HG03354 (cell line): ENCODE measurements at regions not wholly inside any gene's neighbourhood (a gene's known extent, or its start where the extent isn't known, plus 50 kb on each side); places are given as distances from the start of the nearest gene placed in this dataset.

Experiments
- ATAC-seq: cut with Tn5 transposase; IDR thresholded peaks from one replicate; pipeline ENCODE4 v1.9.1; 2021; ENCODE audit warnings: mild to moderate bottlenecking; ENCODE audit not compliant: unreplicated experiment, poor library complexity, severe bottlenecking

DNA sequence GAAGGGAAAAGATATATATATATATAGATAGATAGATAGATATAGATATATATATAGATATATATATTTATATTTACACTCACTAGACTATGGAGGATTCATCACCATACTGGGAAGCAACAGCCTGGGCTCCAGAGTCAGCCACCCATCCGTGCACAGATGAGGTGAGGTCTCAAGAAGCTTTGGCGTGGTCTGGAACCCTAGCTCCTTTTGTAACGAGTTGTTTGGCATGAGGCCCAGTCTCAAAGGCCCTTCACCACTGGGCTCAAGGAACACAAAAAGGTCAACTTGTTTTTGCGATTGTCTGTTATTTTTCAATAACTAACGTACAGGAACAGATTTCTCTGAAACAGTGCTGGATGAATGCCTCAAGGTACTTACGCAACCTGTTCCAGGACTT is 448.7 kb downstream of the CMPK2 start:
- ATAC-seq, result no peak

DNA sequence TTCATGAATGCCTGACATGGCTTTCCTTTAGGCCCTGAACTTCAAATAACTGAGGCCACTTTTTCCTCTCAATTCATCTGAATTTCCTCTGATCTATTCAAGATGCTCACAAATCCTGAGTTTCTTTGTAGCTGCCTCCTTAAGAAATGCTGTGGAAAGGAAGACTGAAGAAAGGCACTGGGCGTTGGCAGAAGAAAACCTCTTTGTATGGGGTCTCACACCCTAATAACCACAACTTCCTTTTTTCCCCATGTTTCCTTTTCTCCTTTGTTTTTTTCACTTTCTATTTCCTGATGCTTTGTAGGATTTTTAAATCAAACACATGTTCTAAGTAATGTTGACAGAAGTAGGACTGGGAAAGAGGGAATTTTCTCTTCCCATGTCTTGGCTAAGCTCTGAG is 447.4 kb downstream of the CMPK2 start:
- ATAC-seq, result no peak

DNA sequence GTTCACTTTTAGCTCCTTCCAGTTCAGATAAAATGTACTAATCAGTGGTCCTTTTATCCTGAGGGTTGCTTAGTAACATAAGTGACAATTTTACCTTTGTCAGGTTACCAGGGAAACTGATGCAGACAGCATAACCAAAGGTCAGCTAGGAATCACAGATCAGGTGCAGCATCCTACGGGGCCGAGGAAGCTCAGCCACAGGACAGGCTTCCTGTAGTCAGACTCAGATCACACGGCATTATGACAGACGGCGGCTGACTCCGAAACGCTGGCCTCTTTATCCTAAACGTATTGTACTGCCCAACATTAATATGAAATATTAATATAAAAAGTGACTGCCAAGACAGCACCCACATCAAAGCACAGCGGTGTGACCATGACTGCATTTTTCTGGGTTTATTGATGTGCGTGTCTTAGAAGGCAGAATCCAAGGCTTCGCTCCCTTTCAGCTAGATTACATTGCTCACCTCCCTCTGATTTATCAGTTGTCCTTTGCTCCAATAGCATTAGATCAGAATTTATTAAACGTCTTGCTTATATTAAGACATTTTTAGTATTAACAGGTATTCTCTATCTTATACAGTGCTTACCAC is 444.5 kb downstream of the CMPK2 start:
- no peak for ATAC-seq

DNA sequence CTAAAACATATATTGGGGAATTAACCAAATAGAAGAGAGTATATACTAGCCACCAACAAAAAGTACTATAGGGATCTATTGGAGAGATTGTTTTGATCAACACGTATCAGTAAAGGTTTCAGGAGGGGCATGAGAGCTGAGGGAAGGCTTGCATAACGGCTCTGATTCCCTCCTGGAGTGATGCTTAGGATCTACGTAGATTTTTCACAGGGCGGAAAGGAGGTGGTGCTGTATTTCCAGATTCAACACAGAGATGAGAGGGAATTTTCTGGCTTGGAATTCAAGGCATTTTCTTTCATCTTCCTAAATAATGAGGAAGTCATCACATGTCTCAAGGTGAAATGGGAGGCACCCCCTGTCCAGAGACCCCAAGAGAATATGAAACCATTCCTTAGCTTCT is 443.8 kb downstream of the CMPK2 start:
- no peak for ATAC-seq

DNA sequence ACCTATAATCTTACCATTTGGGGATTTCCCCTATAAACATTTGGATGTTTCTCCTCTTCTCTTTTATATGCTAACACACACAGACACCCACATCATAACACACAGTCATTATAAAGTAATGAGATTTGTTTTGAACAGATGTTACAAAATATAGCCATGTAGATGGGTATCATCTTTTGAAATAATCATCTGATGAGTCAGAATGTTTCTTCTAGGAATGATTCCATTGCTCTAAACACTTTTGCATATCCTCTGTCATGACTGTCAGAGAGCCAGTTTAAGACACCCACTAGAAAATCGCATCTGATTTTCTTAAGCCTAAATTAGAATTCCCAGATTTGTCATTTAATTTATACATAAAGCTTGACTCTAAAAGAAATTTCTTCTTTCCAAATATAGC is 442.6 kb downstream of the CMPK2 start:
- no peak for ATAC-seq

DNA sequence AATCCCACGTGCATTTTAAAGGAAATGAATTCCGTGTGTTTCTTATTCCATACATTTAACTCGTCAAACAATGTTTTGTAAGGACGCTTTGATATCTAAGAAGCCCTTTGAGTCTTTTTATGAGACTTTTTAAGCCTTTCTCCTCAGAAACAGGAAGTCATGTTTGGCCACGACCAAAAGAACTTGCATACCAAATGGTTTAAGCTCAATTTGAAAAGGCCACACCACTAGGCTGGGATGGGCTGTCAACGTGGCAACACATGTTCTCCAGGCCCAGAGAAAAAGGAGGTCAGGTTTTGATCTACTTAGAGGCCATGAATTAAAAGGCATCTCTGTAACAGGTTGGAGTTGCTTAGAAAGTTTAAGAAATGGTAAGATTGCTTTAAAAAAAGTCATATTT is 441.8 kb downstream of the CMPK2 start:
- no peak for ATAC-seq

DNA sequence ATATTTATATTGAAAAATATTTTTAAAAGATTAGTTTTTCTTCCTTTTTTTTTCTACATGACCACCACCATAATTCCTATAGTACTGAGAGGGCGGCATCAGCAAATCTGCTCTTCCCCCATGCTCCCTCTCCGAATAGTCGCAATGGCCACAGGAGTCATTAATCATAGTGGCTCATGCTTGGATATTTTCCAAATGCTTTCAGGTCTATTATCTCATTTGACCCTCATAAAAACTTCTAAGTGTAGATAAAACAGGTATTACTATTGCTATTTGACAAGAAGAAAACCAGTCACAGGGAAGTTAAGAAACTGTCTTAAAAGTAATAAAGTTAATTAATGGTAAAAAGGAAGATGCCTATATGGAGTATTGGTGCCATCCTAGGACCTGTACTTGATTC is 440.7 kb downstream of the CMPK2 start:
- ATAC-seq, result no peak

DNA sequence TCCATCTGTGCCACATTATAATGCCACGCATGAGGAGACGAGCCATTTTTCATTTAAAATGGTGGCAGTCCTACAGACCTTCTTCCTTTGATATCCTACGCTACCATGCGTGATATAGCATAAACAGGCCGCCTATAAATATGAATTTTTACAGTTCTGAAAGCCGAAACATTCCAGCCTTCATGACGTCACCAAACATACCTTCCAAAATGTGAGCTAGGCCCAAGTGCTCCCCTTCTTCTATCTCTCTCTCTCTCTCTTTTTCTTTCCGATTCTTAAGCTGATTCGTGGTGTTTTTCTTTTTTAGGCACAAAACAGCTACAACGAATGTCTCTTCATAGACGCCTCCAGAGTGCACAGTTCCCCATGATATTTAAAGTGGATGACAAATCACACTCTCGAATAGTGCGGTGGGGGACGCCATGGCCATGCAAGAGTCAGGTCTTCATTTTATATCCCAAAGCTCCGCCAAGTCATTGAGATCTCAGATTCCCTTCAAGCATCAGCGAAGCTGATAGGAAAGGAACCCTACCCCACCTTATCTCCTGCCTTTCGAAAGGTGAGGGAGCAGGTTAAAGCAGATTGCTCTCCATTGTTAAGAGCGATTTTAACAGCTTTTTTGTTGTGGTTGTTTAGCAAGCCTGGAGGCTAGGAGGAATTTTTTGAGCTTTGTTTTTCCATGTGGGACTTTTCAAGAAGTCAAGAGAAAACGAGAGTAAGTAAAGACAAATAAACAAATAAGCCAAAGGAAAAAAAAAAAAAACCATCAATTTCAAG is 436.3 kb downstream of the CMPK2 start:
- no peak for ATAC-seq

DNA sequence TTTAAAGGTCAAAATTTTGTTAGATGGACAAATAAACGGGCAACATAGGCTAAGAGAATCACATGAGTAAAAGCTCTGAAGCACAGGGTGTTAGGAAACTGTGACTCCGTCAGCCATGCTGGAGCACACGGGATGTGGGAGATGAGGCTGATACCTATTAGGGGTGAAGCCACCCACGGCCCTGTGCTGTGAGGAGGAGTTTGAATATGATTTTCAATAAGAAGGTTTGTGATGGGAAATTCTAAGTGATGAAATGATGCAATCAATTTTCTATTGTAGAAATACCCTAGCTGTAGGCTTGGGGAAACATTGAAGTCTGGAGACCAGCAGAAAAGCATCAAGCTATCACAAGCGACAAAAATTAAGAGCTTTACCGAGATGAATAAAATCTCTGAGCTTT is 431.3 kb downstream of the CMPK2 start:
- ATAC-seq, result no peak

DNA sequence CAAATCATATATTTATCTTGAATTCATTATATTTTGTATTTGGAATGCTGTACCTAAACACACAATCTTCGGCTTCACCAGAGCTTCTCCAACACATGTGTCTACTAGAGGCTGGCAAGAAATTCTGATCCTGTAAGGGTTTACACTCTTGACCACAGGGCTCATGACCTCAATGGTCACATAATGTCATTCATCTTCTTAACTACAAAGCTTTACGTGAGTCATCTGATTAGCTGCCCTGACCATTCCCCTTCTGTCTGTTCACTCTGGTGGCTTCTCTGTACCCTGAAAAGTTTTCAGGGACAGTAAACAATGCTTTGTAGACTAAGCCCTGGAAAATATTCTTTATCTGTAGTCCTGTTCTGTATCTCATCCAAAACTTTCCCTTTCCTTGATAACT is 423.9 kb downstream of the CMPK2 start:
- no peak for ATAC-seq

DNA sequence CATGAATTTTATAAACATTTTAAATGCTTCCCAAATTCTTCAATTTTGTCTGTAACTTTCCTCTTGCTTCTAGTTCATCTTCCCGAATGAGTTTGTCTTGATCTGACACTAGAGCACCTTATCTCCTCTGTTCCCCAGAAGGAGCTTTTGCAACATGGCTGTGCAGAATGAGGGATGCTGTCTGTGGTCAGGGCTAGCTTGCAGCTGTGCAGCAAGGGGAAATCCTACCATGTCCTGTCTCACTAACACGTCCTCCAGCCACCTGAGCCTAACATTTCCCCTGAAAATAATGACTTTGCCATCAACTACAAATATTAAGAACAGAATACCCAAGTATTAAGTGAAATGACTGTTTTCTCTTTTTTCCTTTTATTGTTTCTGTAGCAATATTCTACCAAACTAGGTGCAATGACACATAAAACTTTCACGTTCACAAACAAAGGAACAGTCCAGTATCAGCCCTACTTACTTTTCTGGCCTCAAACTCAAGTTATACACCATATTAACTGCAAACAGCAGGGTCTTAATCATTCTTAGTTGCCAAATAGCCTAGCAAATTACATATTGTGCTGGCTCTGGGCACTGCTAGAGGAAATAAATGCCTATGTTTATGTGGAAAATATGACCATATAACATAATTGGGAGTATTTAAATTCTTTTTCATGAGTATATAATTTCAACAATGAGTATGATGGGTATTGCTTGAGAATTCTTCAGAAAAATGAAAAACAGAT is 423.3 kb downstream of the CMPK2 start:
- ATAC-seq, result no peak

DNA sequence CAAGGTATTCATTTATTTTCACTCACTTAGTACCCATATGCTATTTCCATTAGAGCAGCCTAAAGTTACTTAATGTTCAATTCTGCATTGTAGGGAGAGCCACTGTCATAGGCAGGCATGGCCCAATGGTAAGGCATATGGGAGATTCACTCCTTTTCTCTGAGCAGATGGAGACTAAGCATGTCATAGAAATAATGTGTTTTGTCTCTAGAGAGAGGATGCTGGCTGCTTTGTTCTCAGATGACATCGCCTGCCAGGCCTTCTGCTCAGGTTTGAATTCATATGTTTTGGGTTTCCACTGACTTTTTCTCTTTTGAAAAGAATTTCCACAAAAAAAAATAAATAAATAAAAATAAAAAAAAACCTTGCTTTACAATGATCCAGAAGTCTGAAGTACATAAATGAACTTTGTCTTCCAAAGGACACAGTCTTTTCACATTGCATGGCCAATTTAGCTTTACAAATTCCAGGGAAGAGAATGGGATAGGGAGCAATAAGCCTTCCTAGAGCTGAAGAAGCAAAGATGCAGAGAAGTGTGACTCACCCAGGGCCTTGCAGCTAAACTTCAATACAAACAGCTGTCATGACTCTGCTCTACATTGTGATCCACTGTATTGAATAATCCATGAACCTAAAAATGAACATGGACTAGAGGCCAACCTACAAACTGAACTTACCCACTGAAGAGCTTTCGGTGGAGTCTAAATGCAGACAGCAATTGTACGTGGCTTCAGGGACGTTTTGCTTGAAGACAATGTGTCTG is 422.5 kb downstream of the CMPK2 start:
- ATAC-seq, result no peak

DNA sequence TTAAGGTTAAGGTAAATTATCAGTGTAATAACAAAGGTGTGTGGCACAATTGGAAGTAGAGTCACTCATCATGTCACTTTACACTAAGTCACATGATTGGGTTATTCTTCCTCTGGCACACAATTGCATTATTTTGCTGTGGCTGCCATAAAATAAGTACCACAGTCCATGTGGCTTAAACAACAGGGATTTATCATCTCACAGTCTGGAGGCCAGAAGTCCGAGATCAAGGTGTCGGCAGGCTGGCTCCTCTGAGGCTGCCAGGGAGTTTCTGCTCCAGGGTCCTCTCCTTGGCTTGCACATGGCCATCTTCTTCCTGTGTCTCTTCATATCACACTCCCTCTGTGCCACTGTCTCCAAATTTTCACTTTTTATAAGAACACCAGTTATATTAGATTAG is 421.2 kb downstream of the CMPK2 start:
- no peak for ATAC-seq

DNA sequence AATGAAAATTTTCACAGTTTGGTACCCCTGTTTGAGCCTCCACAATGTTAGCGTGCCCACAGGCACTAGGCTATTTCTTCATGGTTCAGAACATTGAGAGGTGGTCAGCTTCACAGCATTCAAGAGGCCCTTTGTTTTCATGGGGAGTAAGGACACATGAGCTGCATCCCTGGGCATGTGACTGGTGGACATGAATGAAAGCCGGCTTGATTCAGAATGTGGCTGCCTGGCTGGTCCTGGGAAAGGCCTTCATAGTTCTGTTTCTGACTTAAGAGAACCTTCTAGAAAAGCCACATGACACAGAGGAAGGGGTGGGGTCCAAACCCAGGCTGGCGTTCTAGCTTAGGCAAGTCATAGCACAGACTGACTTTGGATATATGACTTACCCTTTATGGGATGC is 420.6 kb downstream of the CMPK2 start:
- ATAC-seq, result no peak

DNA sequence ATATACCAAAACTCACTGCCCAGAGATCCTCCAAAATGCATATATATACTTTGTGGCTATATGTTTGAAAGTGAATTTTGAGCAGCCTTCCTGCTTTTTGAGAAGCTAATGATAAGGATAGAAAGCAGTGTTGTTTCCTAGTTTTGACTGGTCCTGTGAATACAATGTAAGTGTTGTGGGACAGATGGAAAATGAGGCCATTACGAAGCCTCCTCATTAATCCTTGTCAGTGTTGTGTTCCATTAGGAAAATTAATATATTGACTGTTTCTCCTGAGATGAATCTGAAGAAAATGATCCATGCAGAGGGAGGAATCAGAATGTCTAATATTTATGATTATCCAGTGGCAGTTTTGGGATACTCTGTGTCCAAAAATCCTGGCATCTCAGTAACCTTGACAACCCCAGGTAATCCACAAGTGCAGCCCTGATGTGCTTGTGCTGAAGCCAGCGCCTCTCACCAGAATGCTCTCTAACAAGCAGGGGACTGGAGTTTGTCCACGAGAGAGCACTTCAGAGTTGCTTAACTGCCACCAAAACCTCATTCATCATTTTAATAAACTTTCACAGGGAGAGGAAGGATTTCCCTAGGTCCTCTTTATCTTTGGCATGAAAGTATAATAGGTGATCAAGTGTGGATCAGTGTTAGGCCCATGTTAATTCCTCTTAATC is 418.6 kb downstream of the CMPK2 start:
- no peak for ATAC-seq

DNA sequence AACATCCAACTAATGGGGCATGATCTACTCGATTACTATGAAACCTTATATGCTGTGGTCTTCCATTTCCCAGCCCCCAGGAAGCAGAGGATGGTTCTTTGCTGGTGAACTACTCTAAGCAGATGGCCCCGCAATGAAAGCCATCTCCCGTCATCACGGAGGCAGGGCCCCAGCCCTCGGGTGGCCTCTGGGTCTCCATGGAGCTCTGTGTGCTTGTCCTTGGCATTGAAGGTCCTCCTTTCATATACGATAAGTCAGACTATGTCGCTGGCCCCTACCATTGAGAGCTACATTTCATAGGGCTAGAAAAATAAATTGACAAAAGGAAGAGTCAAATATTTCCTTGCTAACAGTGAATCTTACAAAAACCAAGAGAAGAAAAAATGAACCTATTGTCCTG is 416.8 kb downstream of the CMPK2 start:
- ATAC-seq, result no peak

DNA sequence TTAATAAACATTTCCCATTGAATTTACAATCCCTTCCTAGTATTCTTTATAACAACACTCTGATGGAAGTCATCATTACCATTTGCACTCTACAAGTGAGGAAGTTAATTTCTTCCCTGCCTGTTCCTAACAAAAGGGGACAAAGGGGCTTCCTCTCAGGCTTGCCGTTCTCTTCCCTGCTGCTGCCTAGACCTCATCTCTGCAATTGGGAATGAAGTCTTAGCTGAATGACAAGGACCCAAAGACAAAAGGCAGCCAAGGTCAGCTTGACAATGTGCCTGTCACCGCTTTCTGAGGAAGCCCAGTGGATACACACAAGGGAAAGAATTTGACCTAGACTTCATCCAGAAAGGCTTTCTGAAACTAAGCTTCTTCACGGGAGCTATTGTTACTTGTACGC is 416.4 kb downstream of the CMPK2 start:
- no peak for ATAC-seq

DNA sequence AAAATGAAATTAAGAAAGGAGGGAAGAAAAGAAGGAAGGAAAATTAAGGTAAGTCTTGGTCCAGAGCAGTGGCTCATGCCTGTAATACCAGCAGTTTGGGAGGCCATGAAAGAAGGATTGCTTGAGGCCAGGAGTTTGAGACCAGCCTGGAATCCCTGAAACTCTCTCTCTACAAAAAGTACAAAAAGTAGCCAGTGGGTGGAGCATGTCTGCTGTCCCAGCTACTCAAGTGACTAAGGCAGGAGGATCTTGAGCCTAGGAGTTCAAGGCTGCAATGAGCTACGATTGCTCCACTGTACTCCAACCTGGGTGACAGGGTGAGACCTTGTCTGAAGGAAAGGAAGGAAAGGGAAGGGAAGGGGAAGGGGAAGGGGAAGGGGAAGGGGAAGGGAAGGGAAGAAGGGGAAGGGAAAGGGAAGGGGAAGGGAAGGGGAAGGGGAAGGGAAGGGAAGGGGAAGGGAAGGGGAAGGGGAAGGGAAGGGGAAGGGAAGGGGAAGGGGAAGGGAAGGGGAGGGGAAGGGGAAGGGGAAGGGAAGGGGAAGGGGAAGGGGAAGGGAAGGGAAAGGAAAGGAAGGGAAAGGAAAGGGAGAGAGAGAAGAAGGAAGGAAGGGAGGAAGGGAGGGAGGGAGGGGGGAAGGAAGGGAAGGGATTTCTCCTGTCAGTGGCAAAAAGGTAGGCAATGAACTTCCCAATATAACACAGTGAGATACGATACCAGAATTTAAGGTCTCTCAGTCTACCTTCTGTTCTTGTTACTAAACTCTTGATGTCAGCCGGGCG is 412.8 kb downstream of the CMPK2 start:
- ATAC-seq, result no peak

DNA sequence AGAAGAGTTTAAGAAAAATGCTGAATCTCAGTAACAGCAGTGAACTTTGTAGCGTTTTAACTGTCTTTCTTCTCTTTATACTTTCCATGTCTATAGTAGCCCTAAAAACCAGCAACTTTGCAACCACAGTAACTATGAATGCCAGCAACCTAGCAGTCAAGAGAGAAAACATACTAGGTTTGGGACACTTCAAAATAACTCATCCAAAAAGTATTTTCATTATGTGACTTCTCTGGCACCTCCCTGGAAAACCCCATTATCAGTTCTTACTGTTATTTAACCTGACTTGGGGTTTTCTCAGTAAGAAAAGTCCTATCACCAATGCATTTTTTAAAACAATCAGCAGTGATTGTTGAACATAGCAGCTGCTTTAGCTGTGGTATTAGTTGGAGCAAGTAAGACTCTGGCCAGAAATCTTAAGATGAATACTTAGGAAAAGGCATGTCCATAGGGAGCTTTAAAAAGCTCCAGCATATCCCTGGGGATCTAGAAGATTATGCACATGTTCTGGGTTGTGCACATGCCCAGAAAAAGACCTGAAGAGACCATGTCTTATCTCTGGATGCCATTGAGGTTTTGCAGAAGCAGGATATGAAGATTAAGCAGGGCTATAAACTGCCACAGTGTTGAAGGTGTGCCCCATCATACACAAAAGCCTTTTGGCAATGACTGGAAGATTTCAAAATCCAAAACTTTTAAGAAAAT is 411.3 kb downstream of the CMPK2 start:
- ATAC-seq, result no peak
